ENCODE measurements at regions not wholly inside any gene's neighbourhood (a gene's known extent, or its start where the extent isn't known, plus 50 kb on each side); places are given as distances from the start of the nearest gene placed in this dataset.
"Not testable (repeated sequence)": the region's sequence is repeated elsewhere in the genome, so short reads cannot be mapped to it uniquely, and the experiment has no call there.

GRCh38 chr10:123270221-123270620 is 116.0 kb downstream of the BUB3 start:
- peak; percentile 38 for DNase-seq (ENCODE audit: low spot score)

- no peak for DNase-seq (ENCODE audit: low spot score)
Observed at GRCh38 chr10:123270806-123271205, 116.6 kb downstream of the BUB3 start.

- no peak for DNase-seq (ENCODE audit: low spot score)
Observed at GRCh38 chr10:123272171-123272570, 118.0 kb downstream of the BUB3 start.

- DNase-seq (ENCODE audit: low spot score) = no peak
Observed at GRCh38 chr10:123274306-123275135, 120.3 kb downstream of the BUB3 start.

- no peak for DNase-seq (ENCODE audit: low spot score)
Observed at GRCh38 chr10:123275136-123275564, 120.9 kb downstream of the BUB3 start.

GRCh38 chr10:123278445-123278844 is 124.2 kb downstream of the BUB3 start:
- no peak for DNase-seq (ENCODE audit: low spot score)

- not testable (repeated sequence) for DNase-seq (ENCODE audit: low spot score)
Observed at GRCh38 chr10:123283371-123283770, 129.2 kb downstream of the BUB3 start.

GRCh38 chr10:123284022-123284421 is 129.8 kb downstream of the BUB3 start:
- DNase-seq (ENCODE audit: low spot score) = no peak

GRCh38 chr10:123287594-123288247 is 133.5 kb downstream of the BUB3 start:
- DNase-seq (ENCODE audit: low spot score) = peak; percentile 56

- DNase-seq (ENCODE audit: low spot score) = no peak
Observed at GRCh38 chr10:123289432-123289831, 135.2 kb downstream of the BUB3 start.

GRCh38 chr10:123294109-123294508 is 139.9 kb downstream of the BUB3 start:
- DNase-seq (ENCODE audit: low spot score) = no peak

- DNase-seq (ENCODE audit: low spot score) = no peak
Observed at GRCh38 chr10:123294886-123295285, 140.7 kb downstream of the BUB3 start.

GRCh38 chr10:123295644-123296043 is 141.4 kb downstream of the BUB3 start:
- no peak for DNase-seq (ENCODE audit: low spot score)

GRCh38 chr10:123297175-123297574 is 143.0 kb downstream of the BUB3 start:
- DNase-seq (ENCODE audit: low spot score) = no peak

GRCh38 chr10:123298583-123298982 is 144.4 kb downstream of the BUB3 start:
- no peak for DNase-seq (ENCODE audit: low spot score)

- no peak for DNase-seq (ENCODE audit: low spot score)
Observed at GRCh38 chr10:123299598-123299997, 145.4 kb downstream of the BUB3 start.

- DNase-seq (ENCODE audit: low spot score) = peak; percentile 62
Observed at GRCh38 chr10:123301077-123301857, 147.1 kb downstream of the BUB3 start.

GRCh38 chr10:123303581-123304337 is 149.6 kb downstream of the BUB3 start:
- DNase-seq (ENCODE audit: low spot score) = no peak

- no peak for DNase-seq (ENCODE audit: low spot score)
Observed at GRCh38 chr10:123305671-123306070, 151.5 kb downstream of the BUB3 start.

- no peak for DNase-seq (ENCODE audit: low spot score)
Observed at GRCh38 chr10:123306290-123306689, 152.1 kb downstream of the BUB3 start.

GRCh38 chr10:123309731-123310130 is 155.5 kb downstream of the BUB3 start:
- no peak for DNase-seq (ENCODE audit: low spot score)

GRCh38 chr10:123316776-123317175 is 162.6 kb downstream of the BUB3 start:
- no peak for DNase-seq (ENCODE audit: low spot score)
